ENCODE measurements at regions not wholly inside any gene's neighbourhood (a gene's known extent, or its start where the extent isn't known, plus 50 kb on each side); places are given as distances from the start of the nearest gene placed in this dataset.

DNA sequence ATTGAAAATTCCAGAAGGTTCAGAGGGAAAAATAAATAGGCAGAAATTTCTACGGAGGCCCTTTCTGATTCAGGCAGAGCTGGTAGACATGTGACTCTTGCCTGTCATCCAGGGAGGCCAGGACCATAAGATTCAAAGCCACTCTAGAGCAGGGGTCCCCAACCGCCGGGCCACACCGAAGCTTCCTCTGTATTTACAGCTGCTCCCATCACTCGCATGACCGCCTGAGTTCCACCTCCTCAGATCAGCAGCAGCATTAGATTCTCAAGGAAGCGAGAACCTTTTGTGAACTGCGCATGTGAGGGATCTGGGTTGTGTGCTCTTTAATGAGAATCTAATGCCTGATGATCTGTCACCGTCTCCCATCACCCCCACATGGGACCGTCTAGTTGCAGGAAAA lies 72.2 kb downstream of the RWDD4 start:
- Histone ChIP-seq H3K36me3 (no peaks in the 10 kb centered on the region), H3K4me1 (no peaks in the 10 kb centered on the region), H3K4me3 (no peak overlapping the region), H3K27ac (no peak overlapping the region), H3K9me3 (no peaks in the 10 kb centered on the region), H3K27me3 (no peaks in the 10 kb centered on the region)
- DNase-seq (no peak), ATAC-seq (ENCODE audit: low FRiP score in 2 of 2) (no peak)
- 84 to 90% methylated on average over 10 of the region's 10 CpGs for WGBS, 2 donors
- TF ChIP-seq, protein P1, sequence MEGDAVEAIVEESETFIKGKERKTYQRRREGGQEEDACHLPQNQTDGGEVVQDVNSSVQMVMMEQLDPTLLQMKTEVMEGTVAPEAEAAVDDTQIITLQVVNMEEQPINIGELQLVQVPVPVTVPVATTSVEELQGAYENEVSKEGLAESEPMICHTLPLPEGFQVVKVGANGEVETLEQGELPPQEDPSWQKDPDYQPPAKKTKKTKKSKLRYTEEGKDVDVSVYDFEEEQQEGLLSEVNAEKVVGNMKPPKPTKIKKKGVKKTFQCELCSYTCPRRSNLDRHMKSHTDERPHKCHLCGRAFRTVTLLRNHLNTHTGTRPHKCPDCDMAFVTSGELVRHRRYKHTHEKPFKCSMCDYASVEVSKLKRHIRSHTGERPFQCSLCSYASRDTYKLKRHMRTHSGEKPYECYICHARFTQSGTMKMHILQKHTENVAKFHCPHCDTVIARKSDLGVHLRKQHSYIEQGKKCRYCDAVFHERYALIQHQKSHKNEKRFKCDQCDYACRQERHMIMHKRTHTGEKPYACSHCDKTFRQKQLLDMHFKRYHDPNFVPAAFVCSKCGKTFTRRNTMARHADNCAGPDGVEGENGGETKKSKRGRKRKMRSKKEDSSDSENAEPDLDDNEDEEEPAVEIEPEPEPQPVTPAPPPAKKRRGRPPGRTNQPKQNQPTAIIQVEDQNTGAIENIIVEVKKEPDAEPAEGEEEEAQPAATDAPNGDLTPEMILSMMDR (IDR thresholded peaks at IDR 0.05): no peak

DNA sequence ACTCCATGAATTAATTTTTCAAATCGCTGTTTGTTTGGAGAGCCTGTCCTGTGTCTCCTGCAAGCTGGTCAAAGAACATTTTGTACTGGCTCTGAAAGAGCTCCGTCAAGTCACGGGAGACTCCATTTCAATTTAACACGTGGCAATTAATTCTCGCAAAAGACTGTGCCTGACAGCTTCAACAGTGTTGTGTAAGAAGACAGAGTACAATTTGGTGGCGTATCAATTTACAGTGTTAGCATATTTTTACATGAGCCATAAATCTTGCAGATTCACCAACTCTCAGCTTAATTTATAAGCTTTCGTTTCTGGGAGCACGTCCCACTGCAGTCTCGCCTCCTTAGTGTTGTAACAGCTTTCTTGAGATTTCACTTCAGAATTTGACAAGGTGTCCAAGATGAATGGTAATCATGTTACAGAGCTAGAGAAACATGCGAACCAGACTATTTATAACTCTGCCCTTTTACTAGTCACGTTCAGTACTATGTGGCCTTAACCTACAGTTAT lies 70.8 kb downstream of the RWDD4 start:
- Histone ChIP-seq H3K4me1 (no peaks in the 10 kb centered on the region), H3K9me3 (no peaks in the 10 kb centered on the region), H3K27me3 (no peaks in the 10 kb centered on the region), H3K4me3 (peak overlapping the region in 3 of 4 donors; percentile 3 to 22 (median 9)), H3K27ac (peak overlapping the region in 2 of 4 donors; percentile 11 to 54), H3K36me3 (no peaks in the 10 kb centered on the region)
- DNase-seq: no peak
- TF ChIP-seq POLR2A (IDR thresholded peaks at IDR 0.05) (no peak), EP300 (IDR thresholded peaks at IDR 0.05) (peak in 2 of 4 donors; percentile 46 to 67), POLR2AphosphoS5 (IDR thresholded peaks at IDR 0.05) (peak; percentile 29 to 38)
- WGBS, 2 donors: 45 to 52% methylated on average over 11 of the region's 11 CpGs
- peak in 1 of 2 donors; percentile 84 for ATAC-seq (ENCODE audit: low FRiP score in 2 of 2)

- ATAC-seq (ENCODE audit: low FRiP score in 2 of 2) (no peak), DNase-seq (no peak)
- WGBS, 2 donors: 87 to 96% methylated on average over 3 of the region's 3 CpGs
- H3K9me3 ChIP-seq: no peaks in the 10 kb centered on the region
- H3K27ac ChIP-seq: peak overlapping the region in 1 of 4 donors; percentile 54
- H3K27me3 ChIP-seq: no peaks in the 10 kb centered on the region
- H3K4me3 ChIP-seq: no peak overlapping the region
- no peaks in the 10 kb centered on the region for H3K4me1 ChIP-seq
- TF ChIP-seq POLR2A (IDR thresholded peaks at IDR 0.05): no peak
- no peak for TF ChIP-seq POLR2AphosphoS5 (IDR thresholded peaks at IDR 0.05)
- TF ChIP-seq, protein P1 (IDR thresholded peaks at IDR 0.05): no peak
- TF ChIP-seq EP300 (IDR thresholded peaks at IDR 0.05): no peak
- no peaks in the 10 kb centered on the region for H3K36me3 ChIP-seq
These were observed 70.3 kb downstream of the RWDD4 start for GRCh38 chr4:183588691-183589090.

- no peak for DNase-seq
- H3K36me3 ChIP-seq: no peaks in the 10 kb centered on the region
- no peaks in the 10 kb centered on the region for H3K27me3 ChIP-seq
- 79 to 84% methylated on average over 5 of the region's 5 CpGs for WGBS, 2 donors
- TF ChIP-seq POLR2A (IDR thresholded peaks at IDR 0.05) (no peak), POLR2AphosphoS5 (IDR thresholded peaks at IDR 0.05) (no peak), EP300 (IDR thresholded peaks at IDR 0.05) (no peak)
- TF ChIP-seq, protein P1 (IDR thresholded peaks at IDR 0.05): no peak
- no peaks in the 10 kb centered on the region for H3K9me3 ChIP-seq
- ATAC-seq (ENCODE audit: low FRiP score in 2 of 2): no peak
- no peak overlapping the region for H3K27ac ChIP-seq
- H3K4me1 ChIP-seq: no peaks in the 10 kb centered on the region
- no peak overlapping the region for H3K4me3 ChIP-seq
These were observed 69.4 kb downstream of the RWDD4 start for GRCh38 chr4:183589461-183590099.
